ENCODE measurements at regions not wholly inside any gene's neighbourhood (a gene's known extent, or its start where the extent isn't known, plus 50 kb on each side); places are given as distances from the start of the nearest gene placed in this dataset.

DNA sequence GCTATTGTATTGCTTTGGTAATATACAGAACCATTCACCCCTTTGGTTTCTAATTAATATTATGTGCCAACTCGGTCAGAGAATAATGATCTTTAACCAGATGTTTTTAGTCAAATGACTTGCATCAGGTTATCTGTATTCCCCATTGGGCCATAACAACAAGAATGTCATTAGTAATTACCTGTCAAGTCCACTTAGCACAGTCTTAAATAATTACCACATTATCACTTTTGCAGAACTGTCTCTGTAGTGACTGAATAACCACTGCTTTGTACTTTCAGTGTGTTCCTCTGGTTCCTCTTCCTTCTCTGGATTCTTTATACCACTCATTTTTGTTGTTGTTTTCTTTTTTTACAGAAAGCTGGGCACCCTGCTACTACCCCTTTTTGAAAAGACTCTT is 257.7 kb upstream of the SPOCK3 start:
- no peak for DNase-seq

- no peak for DNase-seq
Measured at GRCh38 chr4:167509551-167509950, 275.3 kb upstream of the SPOCK3 start.

GRCh38 chr4:167524091-167524490 is 289.8 kb upstream of the SPOCK3 start:
- DNase-seq, result no peak

GRCh38 chr4:167537761-167538160 is 303.5 kb upstream of the SPOCK3 start:
- no peak for DNase-seq

GRCh38 chr4:167541286-167541685 is 307.0 kb upstream of the SPOCK3 start:
- no peak for DNase-seq

- DNase-seq, result no peak
Measured at GRCh38 chr4:167544391-167544790, 310.1 kb upstream of the SPOCK3 start.

DNA sequence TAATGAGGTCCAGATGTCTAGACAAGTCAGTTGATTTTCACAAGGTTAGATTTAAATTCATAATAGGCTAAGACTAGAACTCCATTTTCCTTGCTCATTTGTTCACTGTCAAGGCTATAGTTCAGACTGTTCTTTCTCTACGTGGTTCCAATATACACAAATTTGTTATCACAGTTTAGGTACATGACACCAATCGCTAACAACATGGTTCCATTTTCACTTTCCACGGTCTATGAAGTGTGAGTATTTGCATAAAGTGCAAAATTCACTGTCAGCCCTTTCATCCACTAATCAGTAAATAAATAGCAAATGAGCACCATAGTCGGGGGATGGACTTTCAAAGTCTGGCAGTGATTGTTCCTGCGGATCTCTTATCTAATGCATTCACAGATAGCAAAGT is 315.7 kb upstream of the SPOCK3 start:
- no peak for DNase-seq

DNA sequence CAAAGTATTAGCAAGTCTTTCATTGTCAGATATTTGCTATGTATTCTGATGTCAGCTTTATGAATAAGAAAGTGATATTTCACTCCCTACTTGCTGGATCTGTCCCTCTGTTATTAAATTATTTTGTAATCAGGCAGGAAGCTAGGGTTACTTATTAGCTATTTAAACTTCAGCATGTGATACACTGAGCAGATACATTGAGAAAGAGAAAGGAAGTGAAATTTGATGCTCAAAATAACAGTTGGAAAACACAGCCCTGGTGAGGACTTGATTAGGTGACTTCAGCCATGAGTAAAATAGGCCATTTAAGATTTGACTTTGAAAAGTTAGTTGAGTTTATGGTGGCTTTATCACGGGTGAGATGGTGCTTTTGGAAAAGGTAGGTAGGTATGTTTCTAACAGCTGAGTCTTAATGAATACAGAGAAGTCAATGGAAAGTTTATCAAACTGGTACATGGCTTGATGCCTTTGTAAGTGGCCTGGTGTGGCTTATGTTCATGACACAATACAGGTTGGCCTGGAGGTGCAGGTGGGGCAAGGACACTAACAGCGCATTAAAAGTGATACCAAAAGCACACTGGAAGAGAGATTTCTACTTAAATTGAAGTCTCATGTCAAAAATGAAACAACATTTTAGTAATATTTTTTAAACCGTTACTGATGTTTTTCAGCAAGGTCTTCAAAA is 321.2 kb upstream of the SPOCK3 start:
- DNase-seq, result no peak

GRCh38 chr4:167578906-167579305 is 344.6 kb upstream of the SPOCK3 start:
- DNase-seq, result no peak

DNA sequence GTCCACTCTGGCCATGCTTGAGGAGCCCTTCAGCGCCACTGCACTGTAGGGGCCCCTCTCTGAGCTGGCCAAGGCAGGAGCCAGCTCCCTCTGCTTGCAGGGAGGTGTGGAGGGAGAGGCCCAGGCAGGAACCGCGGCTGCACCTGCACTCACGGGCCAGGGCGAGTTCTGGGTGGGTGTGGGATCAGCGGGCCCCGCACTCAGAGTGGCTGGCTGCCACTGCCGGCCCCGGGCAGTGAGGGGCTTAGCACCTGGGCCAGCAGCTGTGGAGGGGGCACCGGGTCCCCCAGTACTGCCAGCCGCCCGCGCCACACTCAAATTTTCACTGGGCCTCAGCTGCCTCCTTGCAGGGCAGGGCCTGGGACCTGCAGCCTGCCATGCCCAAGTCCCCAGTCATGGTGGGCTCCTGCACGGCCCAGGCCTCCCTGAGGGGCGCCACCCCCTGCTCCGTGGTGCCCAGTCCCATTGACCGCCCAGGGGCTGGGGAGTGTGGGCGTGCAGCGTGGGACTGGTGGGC is 347.2 kb upstream of the SPOCK3 start:
- no peak for DNase-seq

- no peak for DNase-seq
Measured at GRCh38 chr4:167587361-167587760, 353.1 kb upstream of the SPOCK3 start.

GRCh38 chr4:167595898-167596297 is 361.6 kb upstream of the SPOCK3 start:
- DNase-seq, result no peak

- no peak for DNase-seq
Measured at GRCh38 chr4:167602157-167602556, 367.9 kb upstream of the SPOCK3 start.

- no peak for DNase-seq
Measured at GRCh38 chr4:167606551-167606950, 372.3 kb upstream of the SPOCK3 start.

- DNase-seq, result no peak
Measured at GRCh38 chr4:167613381-167613780, 379.1 kb upstream of the SPOCK3 start.

- no peak for DNase-seq
Measured at GRCh38 chr4:167614866-167615265, 380.6 kb upstream of the SPOCK3 start.

DNA sequence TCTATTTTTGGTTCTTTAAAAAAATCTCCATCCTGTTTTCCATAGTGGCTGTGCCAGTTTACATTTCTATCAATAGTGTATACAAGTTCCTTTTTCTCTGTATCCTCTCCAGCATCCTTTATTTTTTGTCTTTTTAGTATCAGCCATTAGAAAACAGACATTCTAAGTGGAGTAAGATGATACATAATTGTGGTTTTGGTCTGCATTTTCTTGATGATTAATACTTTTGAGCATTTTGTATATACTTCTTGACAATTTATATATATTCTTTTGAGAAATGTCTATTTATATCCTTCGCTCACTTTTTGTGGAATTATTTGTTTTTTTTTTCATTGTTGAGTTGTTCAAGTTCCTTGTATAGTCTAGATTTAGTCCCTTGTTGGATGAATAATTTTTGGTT is 382.2 kb upstream of the SPOCK3 start:
- DNase-seq, result no peak

GRCh38 chr4:167622481-167623240 is 388.4 kb upstream of the SPOCK3 start:
- DNase-seq, result peak; percentile 12

DNA sequence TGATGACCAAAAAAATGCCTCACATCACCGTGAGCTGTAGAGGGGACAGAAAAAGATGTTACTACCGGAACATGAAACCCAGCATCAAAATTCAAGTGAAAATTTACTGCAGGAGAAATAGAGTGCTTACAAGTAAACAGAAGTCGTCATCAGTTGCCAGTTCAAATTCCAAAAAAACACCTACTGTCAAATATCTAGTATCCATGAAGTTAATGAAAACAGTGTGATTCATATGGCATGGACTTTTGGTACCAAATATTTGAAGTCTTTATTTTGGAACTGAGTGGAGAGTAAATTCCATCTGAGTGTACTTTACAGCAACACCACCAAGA is 388.9 kb upstream of the SPOCK3 start:
- DNase-seq, result no peak

GRCh38 chr4:167629272-167629671 is 395.0 kb upstream of the SPOCK3 start:
- no peak for DNase-seq

GRCh38 chr4:167642250-167642649 is 408.0 kb upstream of the SPOCK3 start:
- no peak for DNase-seq

DNA sequence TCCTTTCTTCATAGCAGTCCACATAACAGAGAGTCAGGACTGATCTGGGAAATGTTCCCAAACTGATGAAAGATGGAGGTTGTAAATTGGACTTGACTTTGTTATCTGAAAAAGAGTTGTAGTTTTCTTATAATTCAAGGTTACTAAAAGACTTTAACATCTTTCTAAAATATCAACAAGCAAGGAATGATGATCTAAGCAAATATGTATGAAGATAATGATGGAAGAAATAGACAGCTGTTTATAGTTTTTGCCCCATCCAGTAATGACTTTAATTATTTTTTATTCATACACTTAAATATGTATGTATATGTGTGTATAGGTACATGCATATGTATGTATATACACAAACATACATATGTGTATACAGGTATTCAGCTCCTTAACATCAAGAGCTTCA is 411.1 kb upstream of the SPOCK3 start:
- DNase-seq, result no peak

DNA sequence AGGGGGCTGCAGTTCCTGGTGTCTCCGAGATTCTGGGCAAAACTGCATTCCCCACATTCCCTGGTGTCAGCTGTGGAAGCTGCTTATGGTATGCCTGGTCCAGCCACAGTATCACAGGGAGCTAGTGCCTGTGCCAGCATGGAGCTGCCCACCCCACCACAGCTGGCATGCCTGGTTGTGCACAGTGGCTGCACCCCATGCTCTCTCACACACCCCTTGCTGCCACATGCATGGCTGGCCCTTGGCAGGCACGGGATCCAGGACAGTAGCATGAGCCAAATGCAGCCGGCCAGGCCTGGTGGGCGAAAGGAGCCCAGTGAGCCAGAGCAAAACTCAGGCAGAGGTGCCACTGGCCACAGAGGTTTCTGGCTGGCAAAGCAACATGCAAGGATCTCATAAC is 418.0 kb upstream of the SPOCK3 start:
- no peak for DNase-seq

GRCh38 chr4:167688660-167689142 is 403.6 kb upstream of the ANXA10 start:
- no peak for DNase-seq

Data from right kidney (tissue), 1 donor.